ENCODE measurements at regions not wholly inside any gene's neighbourhood (a gene's known extent, or its start where the extent isn't known, plus 50 kb on each side); places are given as distances from the start of the nearest gene placed in this dataset.

DNA sequence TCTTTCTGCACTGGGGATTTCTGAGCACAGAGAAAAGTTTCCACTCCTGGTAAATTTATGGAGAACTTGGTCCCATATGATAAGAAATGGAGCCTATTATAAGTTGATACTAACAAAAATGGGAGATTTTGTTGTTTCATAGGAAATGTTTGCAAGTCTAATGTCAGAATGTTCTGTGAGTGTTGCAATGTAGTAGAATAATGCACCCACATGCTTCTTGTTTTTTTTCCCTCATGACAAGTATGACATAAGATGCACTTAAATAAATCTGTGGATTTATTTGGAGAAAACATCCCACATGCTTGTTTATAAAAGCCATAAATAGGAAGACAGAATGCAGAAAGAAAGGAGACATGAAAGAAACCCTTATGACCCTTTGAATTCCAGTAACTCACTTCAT, 50.8 kb upstream of the KCNJ6 start:
- in situ Hi-C loops (cut with HindIII; ENCODE audit: low sequenced_read_pairs) = no loop called here

DNA sequence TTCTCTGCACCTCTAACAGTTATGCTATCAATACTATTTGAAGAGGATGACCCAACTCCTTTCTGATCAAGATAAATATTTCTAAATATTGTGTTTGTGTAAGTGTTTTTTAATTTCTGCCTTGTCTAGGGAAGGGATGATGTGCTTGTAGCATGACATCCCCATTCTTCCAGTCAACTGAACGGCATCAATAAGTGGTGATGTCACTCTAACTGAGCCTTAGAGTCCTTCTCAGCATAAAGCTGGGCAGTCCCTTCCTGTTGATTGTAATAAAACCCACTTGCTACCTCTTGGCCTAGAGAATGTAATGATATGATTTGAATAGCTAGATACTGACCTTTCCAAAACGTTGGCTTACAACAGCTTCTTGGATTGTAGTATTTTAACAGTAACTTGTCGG, 52.5 kb upstream of the KCNJ6 start:
- in situ Hi-C loops (cut with HindIII; ENCODE audit: low sequenced_read_pairs) = no loop called here

DNA sequence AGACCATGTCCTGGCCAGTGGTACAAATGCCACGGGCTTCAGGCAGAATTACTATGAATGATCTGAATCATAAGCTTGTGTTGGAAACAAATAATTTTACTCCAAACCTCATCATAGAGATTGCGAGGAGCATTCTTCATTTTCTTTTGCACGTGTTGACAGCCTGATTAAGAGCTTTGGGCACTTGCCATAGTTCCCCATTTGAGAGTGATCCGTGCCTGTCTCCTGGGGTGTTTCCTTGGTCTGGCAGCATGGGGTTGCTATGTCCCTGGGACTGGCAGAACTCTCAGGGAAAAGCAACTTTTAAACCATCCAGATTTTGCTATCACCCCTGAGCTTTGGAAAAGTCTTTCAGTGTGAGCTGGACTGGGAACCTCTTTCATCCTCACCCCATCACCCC, 54.3 kb upstream of the KCNJ6 start:
- in situ Hi-C loops (cut with HindIII; ENCODE audit: low sequenced_read_pairs) = no loop called here

DNA sequence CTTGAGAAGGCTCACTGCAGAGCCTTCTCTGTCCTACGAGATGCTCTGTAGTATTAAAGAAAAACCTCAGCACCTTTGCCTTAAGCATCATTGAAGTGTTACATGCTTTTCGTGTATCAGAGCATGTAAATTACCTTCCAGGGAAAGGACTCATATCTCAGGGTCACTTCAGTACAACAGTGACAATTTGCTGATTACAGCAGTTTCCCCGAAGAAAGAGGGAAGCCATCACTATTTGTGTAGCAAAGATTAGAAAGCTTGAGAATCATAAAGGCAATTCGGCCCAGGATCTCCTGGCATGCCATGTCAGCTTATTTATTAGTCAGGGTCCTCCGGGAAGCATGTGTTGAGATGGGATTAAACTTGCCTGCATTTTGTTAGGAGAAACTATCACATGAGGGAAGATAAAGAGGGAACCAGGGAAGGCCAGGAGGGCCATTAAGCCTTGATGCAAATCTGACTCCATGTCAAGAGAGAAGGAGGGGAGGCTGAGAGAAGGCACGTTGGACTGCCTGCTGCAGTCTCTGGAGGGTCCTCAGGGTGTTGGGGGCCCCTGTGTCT, 55.2 kb upstream of the KCNJ6 start:
- in situ Hi-C loops (cut with HindIII; ENCODE audit: low sequenced_read_pairs) = no loop called here

DNA sequence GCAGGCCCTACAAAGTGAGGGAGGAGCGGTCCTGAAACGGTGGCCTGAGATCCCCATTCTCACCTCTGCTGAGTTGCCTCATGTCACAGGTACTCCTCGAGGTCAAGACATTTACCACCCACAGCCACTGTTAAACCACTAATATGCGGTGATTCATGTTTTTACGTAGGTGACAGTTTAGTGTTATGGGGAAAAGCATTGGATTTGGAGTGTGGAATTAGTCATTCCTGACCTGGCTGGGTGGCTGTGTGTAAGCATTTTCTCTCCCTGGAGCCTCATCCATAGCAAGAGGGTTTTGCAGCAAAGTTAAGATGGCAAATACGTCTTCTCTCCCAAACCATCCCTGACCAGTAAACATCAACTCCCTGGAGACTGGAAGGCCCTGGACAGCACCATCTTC, 57.8 kb upstream of the KCNJ6 start:
- in situ Hi-C loops (cut with HindIII; ENCODE audit: low sequenced_read_pairs) = no loop called here

DNA sequence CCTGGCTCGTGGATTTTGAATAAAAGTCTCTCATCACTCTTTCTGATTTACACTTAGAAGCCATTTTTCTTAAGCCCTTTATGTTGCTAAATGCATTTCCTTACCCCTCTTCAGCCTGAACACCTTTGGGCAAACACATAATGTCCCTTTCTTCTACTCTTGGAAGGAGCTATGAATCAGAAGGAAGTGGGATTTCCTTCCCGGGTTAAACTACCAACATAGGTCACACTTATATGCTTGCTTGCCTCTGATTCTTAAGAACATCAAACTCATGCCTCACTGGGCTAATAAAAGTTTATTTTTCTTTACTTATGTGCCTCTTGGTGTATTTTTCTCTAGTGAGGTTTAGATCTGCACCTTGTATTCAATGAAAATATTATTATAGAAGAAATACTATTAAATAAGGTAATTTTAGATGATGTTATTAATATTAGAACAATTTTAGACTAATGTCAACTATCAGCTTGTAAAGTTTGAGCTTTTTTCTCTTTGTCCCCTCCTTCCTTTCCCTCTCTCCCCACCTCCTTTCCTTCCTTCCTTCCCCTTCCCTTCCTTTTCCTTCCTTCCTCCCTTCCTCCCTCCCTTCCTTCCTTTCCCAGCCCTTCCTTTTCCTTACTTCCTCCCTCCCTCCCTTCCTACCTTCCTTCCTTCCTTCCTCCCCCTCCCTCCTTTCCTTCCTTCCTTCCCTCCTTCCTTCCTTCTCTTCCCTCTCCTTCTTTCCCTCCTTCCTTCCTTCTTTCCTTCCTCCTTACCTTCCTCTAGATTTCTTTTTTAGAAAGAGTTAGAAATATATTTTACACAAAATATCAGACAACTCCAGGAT, 66.5 kb upstream of the KCNJ6 start:
- in situ Hi-C loops (cut with HindIII; ENCODE audit: low sequenced_read_pairs) = no loop called here

DNA sequence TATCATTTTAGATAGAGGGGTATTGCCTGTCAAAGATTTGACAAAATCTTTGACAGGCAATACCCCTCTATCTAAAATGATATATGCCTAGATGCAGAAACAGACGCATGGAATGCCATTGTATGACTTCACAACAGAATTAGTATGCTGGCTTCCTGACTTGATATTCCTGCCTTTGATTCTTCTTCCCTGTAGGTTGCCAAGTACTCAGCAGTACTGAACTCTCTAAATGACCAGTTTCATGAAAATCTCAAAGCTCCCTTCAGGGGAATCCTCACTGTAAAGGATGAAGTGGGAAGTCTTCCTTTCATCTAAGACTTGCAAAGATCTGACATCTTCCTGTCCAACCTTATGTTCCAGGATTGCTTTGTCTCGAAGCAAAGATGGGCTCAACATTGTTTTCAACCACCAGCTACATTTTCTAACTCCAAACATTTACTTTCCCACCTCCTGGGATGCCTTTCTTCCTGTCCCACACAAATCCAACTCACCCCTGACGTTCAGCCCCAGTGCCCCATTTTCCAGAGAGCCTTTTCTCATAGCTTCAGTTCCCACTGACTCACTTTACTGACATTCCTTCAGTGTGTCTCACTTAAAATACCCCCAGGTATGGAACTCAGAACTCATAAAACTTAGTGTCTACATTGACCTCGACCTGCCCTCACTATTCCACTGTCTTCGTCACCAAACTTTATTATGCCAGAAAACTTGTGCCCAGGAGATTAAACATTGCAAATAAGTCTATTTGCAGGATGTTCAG, 67.3 kb upstream of the KCNJ6 start:
- in situ Hi-C loops (cut with HindIII; ENCODE audit: low sequenced_read_pairs) = no loop called here

DNA sequence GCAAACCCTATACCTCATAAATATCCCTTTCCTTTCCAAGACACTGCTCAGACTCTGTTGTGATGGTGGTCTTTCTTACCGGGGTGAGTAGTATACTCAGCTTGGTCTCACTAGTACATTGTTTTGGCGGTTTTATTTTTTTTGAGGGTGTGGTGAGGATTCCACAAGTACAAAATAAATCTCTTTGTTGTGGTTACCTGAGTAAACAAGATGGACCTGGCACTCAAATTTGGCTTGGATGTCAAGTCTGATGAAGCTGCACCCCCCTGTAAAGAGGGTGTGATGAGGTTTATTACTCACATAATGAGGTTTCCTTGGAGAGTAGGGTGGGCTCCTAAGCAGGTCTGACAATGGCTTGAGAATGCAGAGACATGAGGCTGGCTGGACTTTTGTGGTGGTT, 68.2 kb upstream of the KCNJ6 start:
- in situ Hi-C loops (cut with HindIII; ENCODE audit: low sequenced_read_pairs) = no loop called here

DNA sequence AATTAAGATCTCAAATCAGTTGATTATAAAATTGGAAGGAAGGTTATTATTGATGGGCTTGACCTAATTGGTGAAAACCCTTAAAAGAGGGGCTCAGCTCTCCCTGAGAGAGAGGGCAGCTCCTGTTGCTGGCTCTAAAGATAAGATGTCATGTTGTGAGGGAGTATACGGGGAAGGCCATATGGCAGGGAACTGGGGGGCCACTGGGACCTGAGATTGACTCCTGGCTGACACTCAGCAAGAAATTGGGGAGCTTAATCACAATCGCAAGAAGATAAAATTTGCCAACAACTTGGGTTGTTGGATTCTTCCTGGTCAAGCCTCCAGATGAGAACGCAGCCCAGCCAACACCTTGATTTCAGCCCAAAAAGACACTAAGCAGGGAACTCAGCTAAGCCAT, 69.7 kb upstream of the KCNJ6 start:
- in situ Hi-C loops (cut with HindIII; ENCODE audit: low sequenced_read_pairs) = no loop called here

DNA sequence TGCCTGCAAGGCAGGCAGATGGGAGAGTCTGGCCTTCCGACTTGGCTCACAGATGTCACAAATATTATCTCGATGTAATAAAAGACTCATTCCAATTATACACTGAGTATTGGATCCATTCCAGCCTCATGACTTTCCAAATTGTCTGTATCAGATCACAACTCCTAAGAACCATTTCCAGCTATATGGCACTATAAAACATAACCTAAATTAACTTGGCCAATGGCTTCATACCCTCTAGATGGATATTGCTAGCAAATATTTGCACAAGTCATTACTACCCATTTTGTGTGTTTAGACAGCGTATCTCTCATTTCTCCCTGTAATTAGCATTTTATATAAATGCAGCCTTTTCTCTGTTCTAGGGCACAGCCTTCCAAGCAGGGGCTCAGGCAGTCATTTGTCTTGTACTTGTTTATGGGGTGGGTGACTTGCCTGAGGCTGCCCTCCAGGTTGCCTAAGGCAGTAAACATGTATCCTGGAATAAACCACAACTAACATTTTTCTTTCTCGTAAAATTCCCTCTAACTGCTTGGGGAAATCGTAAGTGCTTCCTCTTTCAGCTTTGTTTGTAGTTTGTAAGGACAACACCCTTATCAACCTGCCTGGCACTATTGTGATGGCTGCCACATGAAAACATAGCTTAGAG, 70.6 kb upstream of the KCNJ6 start:
- in situ Hi-C loops (cut with HindIII; ENCODE audit: low sequenced_read_pairs) = no loop called here

DNA sequence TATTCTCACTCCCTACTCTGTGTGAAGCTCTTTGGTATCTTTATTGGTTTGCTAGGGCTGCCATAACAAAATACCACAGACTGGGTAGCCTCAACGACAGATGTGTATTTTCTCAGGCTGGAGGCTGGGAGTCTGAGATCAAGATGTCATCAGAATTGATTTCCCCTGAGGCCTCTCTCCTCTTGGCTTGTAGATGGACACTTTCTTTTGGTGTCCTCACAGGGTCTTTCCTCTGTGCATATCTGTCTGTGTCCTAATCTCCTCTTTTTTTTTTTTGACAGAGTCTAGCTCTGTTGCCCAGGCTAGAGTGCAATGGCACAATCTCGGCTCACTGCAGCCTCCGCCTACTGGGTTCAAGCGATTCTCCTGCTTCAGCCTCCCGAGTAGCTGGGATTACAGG, 71.4 kb upstream of the KCNJ6 start:
- in situ Hi-C loops (cut with HindIII; ENCODE audit: low sequenced_read_pairs) = no loop called here

DNA sequence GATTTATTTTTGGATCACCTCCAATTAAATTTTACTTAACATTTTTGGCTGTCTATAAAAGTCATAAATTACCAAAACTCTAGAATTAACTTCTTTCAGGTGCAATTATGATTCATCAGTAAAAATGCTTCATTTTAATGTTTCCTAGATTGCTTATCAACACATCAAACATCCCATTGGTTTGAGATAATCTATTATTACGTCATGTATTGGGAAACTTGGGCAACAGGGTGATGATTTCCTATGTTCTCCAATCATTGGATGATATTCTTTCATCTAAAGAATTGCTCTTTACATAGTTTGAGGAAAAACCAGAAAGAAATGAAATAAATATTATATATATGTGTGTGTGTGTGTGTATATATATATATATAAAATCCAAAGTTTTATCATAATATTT, 76.8 kb upstream of the KCNJ6 start:
- in situ Hi-C loops (cut with HindIII; ENCODE audit: low sequenced_read_pairs) = no loop called here

DNA sequence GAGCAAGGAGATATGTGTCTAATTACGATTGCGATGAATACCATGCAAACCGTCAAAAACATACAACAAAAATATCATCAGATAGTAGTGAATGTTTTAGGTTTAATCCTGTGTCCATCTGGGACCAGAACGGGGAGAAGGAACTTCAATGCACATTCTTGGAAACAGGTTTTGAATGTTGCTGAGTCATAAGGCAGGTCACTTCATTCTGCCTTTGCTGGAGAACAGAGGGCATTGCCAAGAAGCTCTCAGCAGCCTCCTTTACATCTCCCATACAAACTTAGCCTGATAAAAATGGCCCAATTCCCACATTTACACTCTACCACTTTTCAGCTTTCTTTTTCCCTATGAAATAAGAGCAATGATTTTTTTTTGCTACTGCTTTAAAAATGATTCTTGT, 78.0 kb upstream of the KCNJ6 start:
- in situ Hi-C loops (cut with HindIII; ENCODE audit: low sequenced_read_pairs) = no loop called here

DNA sequence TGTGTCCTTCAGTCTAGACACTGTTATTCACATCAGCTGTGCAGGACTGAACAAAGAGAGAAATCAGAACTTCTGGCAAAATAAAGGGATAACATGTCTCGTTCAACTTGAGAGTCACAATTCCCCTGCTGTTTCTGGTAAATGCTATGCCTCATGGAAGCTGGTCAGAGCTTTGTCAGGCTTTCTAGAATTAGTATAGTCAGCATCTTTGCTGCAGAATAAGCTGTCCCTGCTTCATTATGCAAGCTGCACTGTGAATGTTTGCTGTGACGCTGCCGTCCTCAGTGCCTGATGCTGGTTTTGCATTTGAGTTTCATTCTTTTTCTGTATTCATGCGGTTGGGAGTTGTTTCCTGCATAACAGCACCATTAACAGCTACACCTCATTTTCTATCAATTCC, 96.4 kb upstream of the KCNJ6 start:
- in situ Hi-C loops (cut with HindIII; ENCODE audit: low sequenced_read_pairs) = no loop called here

DNA sequence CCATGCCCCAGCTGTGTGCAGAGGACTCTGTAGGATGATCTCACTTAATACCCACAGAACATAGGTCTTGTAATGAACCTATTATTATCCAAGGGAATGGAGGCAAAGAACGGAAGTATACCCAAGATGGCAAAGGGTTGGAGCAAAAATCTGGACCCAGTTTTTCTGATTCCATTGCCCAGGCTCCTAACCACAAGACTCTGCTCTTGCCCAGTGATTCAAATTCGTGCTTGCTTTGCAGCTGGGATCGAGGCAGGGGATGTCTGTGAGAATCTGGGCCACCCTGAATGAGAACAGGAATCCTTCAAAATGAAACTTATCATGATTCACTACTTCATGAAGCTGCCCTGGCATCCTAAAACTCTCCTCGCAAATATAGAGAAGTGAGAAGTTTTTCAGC, 97.5 kb upstream of the KCNJ6 start:
- in situ Hi-C loops (cut with HindIII; ENCODE audit: low sequenced_read_pairs) = no loop called here

DNA sequence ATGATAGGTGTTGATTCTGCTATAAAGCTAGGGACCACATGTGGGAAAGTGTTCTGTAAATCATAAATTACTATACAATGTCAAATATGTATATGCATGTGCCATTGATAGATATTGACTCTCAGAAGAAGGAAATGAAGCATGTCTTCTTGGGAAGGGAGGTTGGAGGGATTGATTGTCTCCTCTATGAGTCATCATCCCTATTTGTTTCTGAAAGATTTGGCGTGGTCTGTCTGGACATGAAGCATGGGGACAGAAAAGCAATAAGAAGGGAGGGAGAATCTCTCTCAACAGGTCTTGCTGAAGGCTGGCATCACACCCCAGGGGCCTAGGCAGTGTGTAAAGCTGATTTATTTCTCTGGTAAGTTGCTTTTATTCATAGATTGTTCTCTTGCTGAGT, 98.0 kb upstream of the KCNJ6 start:
- in situ Hi-C loops (cut with HindIII; ENCODE audit: low sequenced_read_pairs) = no loop called here

DNA sequence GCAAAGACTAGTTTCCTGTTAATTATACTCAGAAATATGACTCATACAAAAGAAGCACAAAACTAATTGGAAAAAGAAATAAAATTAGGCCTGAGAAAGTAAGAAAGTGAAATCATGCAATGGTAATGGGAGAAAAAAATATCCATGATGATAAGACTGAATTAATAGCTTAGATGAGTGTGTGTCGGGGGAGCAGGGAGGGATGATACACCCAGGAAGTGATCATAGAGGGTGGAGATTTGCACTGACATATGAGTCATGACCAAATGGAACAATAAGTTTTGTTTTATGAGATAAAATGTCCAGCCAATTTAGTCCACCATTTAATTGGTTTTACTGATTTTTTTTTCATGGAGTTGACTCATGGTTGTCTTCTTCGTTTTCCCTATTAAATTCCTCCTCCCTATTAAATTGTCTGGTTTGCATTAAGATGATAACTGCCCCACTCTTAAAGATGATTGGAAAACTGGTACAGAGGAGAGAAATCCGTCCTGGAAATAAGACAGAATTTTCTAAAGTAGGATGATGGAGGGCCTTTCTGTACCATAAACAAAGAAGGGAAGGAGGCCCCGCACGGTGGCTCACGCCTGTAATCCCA, 111.7 kb upstream of the KCNJ6 start:
- in situ Hi-C loops (cut with HindIII; ENCODE audit: low sequenced_read_pairs) = no loop called here

DNA sequence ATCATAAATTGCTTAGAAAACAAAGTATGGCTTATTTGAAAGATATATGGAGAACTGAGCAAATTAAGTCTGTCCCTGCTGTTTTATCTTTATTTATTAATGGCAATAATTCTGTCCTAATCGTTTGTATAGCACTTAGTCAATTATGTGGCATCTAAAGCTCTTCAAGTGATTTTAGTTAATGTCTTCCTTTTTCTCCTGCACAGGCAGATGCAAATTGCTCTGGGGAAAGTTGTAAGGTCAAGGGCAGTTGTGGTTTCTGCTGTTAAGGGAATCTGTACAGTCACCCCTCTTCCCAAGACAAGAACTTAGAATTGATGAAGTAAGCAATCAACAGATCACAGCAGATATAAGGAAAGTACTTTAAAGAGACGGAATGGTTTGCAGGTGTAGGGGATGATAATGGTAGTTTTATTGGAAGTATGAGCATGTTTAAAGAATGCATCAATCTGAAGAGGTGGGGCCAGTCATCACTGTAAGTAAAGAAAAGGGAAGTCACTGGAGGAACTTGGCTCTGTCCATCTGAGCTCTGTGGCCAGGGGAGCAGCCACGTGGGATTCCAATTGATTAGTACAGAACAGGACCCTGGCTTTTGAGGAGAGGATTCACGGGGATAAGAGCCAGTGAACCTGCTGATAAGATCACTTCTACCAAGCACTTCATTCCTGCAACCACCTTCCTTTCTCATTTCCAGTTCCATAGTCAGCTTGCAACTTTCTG, 116.0 kb upstream of the KCNJ6 start:
- in situ Hi-C loops (cut with HindIII; ENCODE audit: low sequenced_read_pairs) = loop anchor here (5.0 kb wide), 1 partner anchor 90 kb away; no protein-coding TSS in a partner anchor

DNA sequence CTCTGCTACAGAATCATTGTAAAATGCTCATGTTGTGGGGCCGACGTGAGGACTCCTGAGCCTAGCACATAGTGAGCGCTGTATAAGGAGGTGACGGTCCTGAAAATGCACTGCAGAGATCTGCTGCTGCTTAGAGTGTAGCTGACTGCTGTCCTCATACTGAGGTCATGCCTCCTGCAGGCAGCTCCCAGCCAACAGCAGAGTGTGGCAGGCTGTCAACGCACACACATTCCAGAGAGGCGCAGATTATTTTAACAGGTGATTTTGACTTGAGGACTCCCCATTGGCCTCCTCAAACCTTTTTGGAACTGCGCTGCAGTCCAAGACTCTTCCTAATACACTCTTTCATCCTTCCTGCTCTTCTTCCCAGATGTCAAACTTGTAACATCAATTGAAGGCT, 119.8 kb upstream of the KCNJ6 start:
- in situ Hi-C loops (cut with HindIII; ENCODE audit: low sequenced_read_pairs) = no loop called here

DNA sequence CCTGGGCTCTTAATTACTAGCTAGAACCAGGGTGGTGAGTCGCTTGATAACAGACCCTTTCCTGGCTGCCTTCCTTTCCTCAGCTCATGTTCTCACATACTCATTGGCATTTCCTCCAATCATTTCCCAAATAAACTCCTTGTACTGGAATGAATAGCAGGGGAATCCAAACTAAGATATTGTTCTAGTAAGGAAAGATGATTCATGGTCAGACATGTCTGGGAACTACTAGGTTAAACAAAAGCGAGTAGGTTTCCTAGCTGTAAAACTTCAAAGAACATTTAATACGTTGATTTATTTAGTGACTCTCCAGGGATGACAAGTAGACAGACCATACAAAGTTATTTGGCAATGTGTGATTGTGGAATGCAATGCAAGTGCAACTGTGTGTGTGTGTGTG, 121.2 kb upstream of the KCNJ6 start:
- in situ Hi-C loops (cut with HindIII; ENCODE audit: low sequenced_read_pairs) = no loop called here

DNA sequence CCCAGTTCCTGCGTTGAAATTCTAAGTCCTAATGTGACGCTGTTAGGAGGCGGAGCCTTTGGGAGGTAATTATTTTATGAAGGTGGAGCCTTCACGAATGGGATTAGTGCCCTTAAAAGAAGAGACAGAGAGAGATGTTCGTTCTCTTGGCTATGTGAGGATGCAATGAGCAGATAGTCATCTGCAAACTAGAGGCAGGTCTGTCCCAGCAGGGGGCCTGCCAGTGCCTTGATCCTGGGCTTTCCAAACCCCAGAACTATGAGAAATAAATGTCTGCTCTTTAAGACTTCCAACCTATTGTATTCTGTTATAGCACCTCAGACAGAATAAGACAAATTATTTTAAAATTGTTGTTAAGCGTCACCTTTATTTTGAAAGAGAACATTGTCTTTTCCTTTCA, 123.1 kb upstream of the KCNJ6 start:
- in situ Hi-C loops (cut with HindIII; ENCODE audit: low sequenced_read_pairs) = no loop called here

Data from endothelial cell of hepatic sinusoid (primary cell).